GM19351 (cell line): ENCODE measurements at regions not wholly inside any gene's neighbourhood (a gene's known extent, or its start where the extent isn't known, plus 50 kb on each side); places are given as distances from the start of the nearest gene placed in this dataset.

Experiments
- ATAC-seq: cut with Tn5 transposase; IDR thresholded peaks from one replicate; pipeline ENCODE4 v1.9.1; 2021; ENCODE audit warnings: mild to moderate bottlenecking, moderate library complexity; ENCODE audit not compliant: unreplicated experiment

DNA sequence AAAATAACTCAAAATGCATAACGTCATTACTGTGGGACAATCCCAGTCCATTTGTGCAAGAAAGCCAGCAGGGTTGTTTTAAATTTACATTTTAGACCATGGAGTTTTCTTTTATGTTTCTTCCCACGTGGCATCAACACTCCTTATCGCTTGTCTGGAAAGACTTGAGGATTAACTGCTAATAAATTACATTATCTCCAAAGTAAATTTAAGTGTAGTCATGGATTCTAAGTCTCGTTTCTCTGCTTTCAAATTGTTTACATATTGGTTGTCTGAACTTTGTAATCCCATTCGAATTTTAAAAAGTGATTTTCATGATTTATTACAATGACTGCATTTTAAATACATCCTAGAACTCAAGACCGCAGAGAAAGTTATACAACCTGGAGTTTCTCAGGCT lies 119.3 kb upstream of the ADAMTS5 start:
- ATAC-seq: no peak

DNA sequence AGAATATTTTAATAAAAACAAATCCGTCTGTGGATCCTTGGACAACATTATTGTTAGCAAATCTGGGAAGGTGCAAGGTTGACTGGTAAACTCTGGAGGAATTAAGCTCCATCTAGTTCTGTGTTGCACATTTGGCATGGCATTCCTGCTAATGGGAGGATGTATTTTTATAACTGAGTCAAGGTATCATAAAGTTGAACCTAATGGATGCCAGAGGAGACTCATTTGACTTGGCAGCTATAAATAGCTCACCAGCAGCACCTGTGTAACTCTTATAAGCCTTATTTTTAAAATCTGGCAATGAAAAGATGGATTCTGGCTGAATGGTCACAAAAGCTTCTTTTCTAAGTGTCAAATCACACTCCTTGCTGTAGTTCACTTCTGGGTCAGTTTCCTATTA lies 118.5 kb upstream of the ADAMTS5 start:
- ATAC-seq: no peak

DNA sequence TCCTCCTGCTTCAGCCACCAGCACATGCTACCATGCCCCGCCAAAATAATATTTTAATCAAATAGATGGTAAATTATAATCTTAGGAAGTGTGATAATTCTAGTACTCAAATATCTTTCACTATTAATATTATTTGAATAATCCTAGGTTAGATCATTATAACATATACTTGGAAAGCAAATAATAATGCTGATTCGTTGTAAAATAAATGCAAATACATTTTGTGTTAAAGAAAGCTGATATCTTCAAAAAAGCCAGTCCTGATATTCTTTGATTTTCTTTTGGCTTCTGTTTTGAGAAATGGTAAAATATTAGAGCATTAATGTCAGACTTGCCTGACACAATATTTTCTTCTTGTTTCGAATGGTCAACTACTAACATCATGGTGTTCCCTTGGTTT lies 116.3 kb upstream of the ADAMTS5 start:
- ATAC-seq: no peak

DNA sequence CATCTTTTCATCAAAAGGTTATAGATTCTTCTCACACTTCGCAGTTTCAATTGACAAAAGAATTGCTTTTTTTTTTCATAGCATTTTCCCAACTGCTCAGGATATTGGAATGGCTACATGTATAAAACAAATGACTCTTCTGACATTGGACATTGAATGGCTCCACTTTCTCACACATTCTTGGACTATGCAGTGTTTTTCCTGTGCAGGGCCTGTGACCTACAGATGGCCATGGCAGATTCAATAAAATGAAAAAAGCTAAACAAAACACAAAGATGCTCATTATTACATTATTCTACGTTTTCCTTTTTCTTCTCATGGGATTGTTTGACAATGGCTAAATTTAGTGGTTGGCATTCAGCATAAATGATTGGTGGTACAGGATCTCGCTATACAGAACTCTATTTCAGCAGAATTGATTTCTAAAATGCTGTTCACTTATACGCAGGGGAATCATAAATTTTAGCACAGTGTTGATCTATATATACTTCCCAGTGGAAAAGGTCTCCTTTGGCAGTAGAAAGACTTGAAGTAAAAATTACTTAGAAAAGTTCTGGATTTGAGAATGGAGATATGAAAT lies 115.6 kb upstream of the ADAMTS5 start:
- no peak for ATAC-seq

DNA sequence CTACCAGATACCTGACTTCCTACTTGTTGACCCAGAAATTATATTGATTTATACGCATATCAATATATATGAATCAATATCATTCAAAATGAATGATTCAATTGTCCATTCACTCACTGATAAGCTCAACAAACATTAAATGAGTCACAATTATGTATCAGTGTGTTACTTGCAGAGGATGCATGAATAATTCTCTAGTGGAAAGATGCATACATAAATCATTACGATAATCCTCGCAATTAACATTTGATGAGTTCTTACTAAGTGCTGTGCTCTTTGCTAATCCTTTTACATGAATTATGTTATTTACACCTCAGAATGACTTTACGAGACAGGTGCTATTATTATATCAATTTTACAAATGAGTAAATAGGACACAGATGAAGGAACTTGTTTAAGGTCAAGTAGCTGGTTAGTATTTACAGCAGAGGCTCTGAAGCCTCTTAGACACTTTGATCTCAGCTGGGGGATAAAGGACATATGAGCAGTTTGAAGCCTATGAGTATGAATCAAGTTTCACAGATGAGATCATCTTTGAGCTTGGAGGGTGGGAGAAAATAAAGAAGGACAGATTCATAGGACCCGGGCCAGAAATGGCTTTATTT lies 112.8 kb upstream of the ADAMTS5 start:
- no peak for ATAC-seq

DNA sequence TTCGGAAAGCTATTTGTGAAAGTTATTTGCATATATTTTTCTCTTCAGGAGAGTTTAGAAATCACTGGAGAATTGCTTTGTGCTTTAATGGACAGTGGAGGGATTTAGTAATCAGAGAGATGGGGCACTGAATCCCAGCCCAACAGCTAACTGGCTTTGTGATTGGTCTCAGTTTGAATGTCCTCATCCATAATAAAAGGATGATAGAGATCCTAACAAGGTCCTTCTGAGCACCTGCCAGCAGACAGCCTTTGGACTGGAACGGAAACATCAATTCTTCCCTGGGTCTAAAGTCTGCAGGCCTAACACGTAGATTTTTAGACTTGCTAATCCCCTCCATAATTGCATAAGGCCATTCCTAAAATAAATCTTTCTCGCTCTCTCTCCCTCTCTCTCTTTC lies 112.0 kb upstream of the ADAMTS5 start:
- no peak for ATAC-seq

DNA sequence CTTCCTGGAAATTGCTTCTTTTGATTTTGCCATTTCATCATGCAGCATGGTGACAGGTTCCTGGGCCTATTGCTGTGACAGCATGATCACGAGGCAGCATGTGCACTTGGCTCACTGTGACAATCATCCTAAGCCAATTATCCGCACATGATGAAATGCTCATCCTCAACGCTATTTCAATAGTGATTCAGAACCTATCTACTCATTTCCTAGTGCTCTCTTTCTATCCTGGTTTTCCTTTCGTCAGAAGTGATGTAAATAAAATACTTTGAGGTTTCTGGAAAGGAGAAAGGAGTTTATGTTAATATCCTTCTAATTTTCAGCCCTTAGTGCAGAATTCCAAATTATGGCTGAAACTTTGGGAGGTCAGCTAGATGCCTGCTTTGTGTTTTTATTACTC lies 110.6 kb upstream of the ADAMTS5 start:
- no peak for ATAC-seq

DNA sequence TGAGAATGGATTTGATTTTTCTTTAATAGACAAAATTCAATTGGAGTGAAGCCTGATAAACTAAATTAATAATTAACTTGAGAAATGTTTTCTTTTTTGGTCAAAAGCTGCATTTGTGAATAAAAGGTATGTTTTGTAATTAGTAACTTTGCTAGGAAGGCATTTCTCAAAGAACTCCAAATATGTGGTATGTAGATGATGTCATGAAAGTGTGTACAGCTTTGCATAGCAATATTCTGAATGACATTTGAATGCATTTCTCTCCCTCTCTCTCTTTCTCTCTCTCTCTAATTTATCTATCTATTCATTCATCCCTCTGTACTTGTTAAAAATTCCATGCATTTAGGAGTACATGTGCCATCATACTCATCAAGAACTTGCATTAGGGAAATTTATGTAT lies 109.1 kb upstream of the ADAMTS5 start:
- ATAC-seq: no peak

DNA sequence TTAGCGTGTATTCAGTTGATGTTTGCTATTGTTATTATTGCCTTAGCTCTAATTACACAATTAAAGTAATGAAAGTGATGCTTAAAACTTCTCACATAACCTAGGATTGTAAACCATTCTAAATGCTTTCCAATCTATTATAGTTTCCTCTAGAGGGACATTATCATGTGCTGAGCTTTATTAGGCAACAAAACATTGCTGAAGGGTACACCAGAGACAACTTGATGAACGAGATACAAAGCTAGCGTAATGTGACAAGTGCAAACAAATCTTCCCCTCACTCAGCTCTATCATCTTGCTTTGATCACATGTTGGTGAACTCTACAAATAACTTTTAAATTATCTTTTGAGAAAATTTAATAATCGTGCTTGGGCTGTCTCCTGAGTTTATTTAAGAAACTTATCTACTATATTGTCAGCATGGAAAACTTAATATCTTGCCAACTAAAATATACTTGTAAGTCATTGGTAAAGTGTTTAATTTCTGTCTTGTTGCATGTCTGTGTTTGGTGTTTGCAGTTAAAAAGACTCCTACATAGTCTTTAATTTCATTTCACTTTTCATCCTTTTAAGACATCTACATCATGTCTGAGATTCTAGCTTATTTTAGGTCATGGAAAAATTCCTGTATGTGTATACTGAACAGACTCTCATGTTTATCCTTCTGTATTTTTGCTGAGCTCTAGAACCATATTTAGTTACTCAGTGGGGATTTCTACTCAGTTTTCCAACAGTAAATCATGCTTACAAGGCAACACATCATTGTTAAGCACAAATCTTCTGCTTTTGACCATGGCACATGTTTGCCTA lies 104.2 kb upstream of the ADAMTS5 start:
- ATAC-seq: no peak

DNA sequence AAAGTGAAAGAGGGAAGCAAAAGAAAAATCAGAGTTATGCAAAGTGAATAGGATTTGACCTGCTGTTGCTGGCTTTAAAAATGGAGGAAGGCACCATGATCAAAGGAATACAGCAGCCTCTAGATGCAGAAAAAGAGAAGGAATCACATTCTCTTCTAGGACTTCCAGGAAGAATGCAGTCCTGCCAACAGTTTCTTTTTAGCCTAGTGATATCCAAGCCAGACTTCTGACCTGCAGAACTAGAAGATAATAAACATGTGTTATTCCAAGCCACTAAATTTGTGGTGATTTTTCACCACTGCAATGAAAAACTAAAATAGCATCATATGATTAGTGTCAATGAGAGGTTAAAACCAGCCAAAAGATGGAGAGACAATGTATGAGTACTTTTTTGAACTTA lies 101.9 kb upstream of the ADAMTS5 start:
- ATAC-seq: no peak

DNA sequence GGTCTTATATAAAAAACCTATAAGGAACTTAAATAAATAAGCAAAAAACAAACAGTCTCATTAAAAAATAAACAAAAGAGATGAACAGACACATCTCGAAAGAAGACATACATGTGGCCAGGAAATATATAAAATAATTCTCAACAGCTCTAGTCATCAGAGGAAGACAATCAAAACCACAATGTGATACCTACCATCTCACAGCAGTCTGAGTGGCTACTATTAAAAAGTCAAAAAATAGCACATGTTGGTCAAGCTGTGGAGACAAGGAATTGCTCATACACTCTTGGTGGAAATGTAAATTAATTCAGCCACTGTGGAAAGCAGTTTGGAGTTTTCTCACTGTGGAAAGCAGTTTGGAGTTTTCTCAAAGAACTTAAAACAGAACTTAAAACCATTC lies 100.3 kb upstream of the ADAMTS5 start:
- no peak for ATAC-seq

DNA sequence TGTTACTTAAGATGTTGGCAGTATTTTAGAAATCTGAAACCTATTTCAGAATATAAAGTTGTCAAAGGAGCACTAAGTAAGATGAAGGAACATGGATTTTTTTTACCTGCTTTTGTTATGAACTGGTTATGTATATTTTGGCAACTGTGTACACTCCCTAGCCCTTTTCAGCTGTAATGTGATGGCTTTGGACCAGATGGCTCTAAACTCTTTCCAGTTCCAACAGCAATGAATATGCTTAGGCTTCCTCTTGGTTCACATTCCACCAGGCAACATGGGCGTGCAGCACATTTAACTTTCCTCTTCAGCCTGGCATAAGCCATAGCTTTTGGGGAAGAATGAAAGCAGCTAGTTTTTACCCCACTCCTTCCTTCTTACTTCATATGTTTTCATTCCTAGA lies 95.6 kb upstream of the ADAMTS5 start:
- ATAC-seq: no peak

DNA sequence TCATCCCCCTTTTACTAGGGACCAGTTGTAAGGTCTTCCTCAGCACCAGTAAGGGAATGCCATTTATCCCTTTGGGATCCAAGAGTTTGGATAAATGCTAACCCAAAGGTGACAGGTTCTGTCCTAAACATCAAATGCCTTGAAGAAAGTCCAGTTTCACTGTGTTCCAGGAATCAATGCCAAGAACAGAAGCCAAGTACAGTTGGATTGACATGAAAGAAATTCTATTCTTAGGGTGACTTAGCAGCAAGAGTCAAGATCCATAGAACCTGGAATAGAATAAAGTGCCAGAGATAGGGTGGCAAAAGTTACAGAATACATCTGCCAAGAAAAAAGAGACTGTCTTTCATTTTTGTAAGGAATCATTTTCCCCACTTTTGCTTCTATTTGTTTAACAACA lies 94.9 kb upstream of the ADAMTS5 start:
- no peak for ATAC-seq

DNA sequence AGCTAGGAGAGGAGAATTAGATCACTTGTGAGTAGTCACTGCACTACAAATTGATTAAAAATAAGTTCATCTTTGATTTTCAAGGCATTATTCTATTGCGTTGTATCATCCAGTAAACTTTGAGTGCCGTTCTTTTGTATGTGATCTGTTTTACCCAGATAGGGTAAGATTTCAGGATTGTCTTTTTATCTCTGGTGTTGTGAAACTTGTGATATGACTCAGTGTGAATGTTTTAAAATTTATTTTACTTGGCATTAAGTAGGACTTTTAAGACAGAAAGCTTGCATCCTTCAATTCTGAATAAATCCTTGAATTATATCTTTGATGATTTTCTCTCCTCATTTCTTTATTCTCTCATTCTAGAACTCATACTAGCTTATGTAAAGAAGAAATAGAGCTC lies 93.3 kb upstream of the ADAMTS5 start:
- ATAC-seq: no peak

DNA sequence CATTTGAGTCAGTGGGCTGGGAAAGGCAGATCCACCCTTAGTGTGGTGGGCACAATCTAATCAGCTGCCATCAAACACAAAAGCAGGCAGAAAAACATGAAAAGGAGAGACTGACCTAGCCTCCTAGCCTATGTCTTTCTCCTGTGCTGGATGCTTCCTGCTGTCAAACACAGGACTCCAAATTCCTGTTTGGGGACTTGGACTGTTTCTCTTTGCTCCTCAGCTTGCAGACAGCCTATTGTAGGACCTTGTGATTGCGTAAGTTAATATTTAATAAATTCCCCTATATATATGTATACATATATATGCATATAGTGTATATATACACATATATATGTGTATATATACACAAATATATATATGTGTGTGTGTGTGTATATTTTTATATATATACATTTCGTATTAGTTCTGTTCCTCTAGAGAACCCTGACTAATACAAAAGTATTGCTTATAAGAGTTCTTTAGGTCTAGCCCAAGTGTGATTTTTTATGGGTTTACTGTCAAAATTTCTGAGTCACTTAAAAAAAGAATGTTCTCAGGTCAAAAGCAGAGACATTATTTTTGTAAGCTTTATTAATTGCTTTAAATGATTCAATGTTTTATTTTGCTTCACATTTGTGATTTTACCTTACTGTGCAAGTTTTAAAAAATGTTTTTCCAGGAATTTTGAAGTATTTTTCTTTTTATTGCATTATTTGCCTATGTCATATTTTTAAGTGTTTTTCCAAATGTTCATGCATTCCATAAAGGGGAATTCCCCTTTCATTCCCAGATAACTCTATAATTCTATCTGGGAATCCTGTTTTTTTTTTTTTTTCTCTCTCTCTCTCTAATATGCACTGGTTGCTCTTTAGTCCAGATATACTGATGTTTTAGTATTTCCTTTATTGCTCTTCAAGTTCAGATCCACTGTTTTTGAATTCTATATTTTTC lies 92.1 kb upstream of the ADAMTS5 start:
- ATAC-seq: no peak

DNA sequence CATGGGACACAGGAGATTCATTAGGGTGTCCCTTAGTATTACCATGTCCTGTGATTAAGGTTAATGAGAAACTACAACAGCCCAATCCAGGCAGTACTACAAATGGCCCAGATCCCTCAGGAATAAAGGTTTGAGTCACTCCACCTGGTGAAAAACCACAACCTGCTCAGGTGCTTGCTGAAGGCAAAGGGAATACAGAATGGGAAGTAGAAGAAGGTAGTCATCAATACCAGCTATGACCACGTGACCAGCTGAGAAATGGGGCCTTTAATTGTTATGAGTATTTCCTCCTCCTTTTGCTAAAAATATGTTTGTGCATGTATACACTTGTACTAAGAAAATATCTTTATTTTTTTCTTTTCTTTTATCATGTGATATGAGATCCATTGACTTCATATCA lies 91.1 kb upstream of the ADAMTS5 start:
- ATAC-seq: no peak

DNA sequence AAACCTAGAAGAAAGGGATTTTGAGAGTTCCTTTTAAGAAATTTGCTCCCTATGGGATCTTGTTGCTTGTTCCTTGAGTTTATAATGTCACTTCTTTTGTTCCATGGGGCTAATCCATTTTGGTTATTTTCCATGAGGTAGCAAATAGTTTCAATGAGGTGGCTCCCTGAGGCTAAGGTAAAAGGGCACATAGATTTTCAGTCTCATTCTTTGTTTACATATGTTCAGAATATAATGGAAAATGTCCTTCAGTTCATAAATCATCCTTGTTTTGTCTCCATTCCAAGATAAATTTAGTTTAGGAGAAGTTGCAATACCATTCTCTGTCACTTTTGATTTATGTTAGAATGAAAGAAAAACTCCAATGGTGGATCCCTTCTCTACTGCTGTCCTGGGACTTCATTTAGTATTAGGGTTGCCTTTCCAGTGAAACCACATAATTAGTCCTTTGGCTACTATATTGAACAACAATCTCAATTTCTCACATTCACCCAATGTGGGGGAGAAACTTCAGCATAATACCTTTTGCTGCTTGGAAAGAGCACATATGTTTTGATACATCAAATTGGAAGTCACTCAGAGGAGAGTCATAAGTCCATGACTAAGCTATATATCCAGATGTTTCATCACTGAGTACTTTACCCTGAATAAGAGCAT lies 80.9 kb upstream of the ADAMTS5 start:
- ATAC-seq: no peak

DNA sequence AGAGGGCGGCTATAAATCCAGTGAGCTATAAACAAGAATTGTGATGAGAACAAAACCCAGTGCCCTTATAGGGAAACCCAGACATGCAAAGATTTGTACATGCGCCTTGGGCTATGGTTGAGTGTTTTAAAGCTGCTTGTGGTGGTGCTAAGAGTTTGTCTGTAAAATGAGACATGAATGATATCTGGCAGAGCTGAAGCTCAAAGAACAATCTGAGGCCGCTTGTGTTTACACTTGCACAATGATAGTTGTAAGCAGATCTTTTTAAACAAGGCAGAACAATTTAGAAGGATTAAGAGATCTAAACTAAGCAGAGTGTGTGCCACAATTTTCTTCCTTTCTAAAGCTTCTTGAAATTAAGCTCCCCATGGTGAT lies 80.4 kb upstream of the ADAMTS5 start:
- ATAC-seq: no peak

DNA sequence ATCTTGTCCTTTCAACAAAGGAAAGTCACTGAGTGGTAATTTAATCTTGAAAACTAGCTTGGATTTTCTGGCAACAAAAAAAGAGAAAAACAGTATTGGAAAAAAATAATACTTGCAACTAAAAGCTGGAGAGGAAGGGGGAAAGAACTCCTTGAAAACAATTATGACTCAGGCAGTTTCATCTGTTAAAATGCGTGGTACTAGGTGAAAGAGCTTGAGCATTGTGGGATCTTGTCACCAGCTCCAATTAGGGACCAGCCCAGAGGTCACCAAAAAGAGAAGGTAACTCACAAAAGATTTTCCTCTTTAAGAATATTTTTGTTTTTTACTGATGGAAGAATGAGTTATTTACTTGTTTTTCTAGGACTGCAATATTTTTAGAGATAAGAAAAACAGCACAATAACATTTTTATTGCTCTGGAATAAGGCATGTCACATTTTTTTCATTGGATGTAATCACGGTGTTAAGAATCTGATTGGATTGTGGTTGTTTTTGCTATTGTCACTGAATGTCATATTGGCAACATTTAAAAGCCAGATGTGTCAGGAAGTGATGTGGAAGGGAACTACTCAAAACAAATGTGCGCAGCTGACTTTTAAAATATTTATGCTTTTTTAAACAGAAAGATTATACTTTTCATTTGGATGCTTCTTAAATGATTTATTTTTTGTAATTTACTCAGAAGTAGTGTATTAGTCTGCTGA lies 78.5 kb upstream of the ADAMTS5 start:
- no peak for ATAC-seq

DNA sequence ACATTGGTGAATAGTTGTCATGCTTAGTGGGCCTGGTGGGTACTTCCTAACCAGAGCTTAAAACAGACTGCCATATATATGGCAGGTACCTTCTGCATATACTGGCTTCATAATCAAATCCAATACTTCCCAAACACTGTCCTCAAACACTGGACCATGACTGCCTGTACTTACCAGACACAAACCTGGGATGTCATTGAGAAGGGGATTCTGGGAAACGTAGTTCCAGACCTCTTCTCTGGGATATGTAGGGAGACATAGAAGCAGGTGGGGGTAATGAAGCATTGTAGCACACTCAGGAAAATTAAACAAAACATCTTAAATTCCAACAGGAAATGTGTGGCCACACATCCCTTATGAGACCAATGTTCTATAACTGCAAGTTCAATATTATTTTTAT lies 76.5 kb upstream of the ADAMTS5 start:
- no peak for ATAC-seq
